VCaP (cell line): ENCODE measurements at regions not wholly inside any gene's neighbourhood (a gene's known extent, or its start where the extent isn't known, plus 50 kb on each side); places are given as distances from the start of the nearest gene placed in this dataset.

Experiments
- H3K27ac ChIP-seq: fragments of 450-650 bp; 2 replicates; pipeline ENCODE4 v1.5.1; 2017
- TF ChIP-seq, protein P1 (sequence below): fragments of 450-650 bp; conservative IDR thresholded peaks from 2 replicates; pipeline ENCODE4 v1.5.1; 2017; ENCODE audit warnings: mild to moderate bottlenecking, moderate library complexity

DNA sequence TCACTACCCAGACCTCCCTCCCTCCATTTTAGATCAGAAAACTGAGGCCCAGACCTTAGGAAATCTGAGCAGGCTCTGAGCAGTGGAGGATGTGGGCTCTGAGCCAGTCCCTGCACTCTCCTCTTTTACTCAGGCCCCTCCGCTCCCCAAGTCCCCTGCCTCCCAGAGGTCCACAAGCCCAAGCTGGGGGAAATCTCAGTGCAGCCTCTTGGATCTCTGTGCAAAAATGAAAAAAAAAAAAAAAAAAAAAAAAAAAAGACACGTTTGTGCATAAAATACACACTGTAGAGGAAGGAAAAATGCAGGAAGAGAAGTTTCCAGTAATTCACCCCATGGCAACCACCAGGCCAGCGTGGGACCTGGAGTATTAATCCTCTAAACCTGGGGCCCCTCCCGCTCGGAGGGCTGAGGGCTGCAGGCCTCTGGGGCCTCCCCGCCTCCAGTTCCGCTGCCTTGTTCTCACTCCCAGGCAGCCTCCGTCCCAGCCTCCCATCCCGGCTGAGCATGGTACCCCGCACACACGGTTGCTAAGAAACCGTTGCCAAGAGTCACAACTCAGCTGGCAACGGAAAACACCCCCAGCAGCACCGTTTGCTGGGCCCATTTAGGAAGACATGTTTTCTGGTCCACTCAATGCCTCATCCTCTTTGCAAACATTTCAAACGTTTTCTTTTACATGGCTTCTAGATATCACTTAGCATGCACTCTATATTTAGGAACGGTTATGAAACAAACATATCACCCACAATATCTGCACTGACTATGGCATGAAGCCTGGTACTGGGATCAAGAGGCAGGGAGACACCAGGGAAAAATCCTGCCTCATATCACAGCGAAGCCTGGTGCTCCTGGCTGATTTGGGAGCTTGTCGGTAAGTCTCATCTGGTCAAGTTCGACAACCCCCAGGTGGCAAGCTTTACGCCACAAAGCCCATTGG lies 227.5 kb downstream of the CTTN start:
- TF ChIP-seq, protein P1, sequence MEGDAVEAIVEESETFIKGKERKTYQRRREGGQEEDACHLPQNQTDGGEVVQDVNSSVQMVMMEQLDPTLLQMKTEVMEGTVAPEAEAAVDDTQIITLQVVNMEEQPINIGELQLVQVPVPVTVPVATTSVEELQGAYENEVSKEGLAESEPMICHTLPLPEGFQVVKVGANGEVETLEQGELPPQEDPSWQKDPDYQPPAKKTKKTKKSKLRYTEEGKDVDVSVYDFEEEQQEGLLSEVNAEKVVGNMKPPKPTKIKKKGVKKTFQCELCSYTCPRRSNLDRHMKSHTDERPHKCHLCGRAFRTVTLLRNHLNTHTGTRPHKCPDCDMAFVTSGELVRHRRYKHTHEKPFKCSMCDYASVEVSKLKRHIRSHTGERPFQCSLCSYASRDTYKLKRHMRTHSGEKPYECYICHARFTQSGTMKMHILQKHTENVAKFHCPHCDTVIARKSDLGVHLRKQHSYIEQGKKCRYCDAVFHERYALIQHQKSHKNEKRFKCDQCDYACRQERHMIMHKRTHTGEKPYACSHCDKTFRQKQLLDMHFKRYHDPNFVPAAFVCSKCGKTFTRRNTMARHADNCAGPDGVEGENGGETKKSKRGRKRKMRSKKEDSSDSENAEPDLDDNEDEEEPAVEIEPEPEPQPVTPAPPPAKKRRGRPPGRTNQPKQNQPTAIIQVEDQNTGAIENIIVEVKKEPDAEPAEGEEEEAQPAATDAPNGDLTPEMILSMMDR, result no peak
- H3K27ac ChIP-seq, result no peak overlapping the region

GRCh38 chr11:70627219-70627618 lies 228.9 kb downstream of the CTTN start:
- no peak overlapping the region for H3K27ac ChIP-seq
- TF ChIP-seq, protein P1, result no peak

DNA sequence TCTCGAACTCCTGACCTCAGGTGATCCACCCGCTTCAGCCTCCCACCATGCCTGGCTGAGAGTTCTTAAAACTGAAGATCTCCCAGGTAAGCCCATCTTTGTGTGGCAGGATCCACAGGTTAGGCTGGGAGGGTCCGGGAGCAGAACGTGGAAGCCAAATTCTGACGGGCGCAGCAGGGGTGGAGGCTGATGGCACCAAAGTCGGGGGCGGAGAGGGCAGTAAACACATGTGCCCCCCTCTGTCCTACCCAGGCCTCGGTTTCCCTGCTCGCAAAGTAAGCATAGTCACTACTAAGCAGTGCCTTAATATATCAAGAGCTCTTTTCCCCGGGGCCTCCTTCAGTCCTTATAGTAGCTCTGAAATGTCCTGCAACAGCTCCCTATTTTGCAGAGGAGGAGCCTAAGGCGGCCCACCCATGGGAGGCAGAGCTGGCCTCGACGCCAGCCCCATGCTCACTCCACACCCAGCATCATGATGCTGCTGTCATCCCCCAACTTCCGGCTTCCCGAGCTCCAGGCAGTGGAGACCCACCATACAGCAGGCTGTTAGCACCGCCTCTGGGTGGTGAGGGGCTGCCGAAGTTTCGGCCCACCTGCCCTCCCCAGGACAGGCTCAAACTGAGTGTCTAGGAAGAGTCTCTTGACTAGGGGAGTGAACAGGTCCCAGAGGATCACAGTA lies 230.0 kb downstream of the CTTN start:
- TF ChIP-seq, protein P1, result no peak
- H3K27ac ChIP-seq, result no peak overlapping the region

DNA sequence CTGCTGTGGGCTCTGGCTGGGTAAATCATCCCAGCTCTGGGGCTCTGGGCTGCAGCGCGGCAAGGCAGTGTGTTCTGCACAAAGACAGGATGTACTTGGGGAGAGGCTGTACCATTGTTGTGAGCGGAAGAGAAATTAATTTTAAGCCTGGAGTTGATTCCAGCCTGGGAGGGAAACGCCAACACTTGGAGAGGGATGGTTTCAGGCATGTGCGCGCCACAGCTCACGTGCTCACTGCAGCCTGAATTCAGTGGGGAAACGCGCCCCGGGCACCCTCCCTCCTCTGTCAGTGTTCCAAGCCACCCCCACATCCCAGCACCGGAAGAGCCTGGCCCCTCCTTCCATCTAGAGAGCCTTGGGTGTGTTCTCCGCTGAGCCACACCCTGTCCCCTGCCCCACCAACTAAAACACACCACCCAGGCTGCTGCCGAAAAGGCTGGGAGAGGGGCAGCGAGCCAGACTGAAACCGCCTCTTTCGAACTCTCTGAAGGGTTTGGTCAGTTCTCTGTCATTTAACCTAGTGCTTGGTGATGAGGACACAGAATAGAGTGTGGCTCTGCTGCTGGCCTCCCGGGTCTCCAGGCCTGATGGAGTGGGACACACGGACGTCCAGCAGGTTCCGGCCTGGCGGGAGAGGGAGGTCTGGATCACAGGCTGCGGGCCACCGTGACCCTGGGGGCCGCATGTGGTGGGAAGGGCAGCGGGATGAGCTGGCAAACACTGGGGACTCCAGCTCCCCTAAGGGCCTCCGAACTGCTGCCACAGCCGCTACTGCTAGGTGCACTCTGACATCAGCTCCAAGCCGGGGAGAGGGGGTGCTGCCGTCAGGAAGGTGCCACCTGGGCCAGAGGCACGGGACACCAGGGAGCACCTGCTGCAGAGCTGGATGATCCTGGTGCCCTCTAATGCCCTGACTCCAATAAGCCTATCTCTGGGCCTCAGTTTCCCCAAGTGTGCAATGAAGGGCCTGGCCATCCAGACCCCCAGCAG lies 230.8 kb downstream of the CTTN start:
- TF ChIP-seq, protein P1, result no peak
- H3K27ac ChIP-seq, result no peak overlapping the region

GRCh38 chr11:70630068-70630467 lies 231.7 kb downstream of the CTTN start:
- no peak overlapping the region for H3K27ac ChIP-seq
- TF ChIP-seq, protein P1, result no peak

DNA sequence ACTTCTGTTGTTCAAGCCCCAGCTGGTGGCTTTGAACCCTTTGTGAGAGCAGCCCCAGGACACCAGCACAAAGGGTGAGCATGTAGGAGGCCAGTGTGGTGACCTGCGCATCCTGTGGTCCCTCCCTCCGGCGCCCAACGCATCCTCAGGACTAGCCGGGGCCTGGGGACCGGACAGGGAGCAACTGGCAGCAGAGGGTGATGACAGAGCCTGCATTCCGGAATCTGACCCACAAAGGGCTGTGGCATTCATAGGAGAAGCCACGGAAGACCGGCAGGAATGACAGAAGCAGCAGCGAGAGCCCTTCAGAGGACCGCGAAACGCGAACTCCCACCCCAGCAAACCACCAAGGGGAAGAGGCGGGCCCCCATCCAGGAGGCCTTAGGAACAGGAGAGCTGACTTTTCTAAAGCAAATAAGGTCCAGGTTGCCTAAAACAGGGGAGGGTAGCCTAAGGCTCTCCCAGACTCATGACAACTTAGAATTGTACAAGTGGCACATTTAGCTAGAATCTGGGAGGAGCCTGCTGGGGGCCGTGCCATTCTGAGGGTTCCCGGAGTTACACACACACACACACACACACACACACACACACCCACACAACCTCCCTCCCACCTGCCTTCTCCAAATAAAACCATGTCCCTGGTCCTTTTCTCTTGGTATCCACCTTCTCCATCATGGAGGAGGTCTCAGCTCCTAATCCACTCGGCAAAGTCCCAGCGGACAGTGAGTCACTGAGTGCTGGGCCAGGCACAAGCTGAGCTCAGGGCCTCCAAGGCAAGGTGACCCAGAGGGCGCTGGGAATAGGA lies 232.7 kb downstream of the CTTN start:
- H3K27ac ChIP-seq, result no peak overlapping the region
- TF ChIP-seq, protein P1, result no peak
